HL-60 (cell line): ENCODE measurements at regions not wholly inside any gene's neighbourhood (a gene's known extent, or its start where the extent isn't known, plus 50 kb on each side); places are given as distances from the start of the nearest gene placed in this dataset.

Experiments used
- DNase-seq, 2 experiments: peaks; one replicate each; pipeline ENCODE4 v3.0.0-alpha.2; 2010 to 2020; ENCODE audit warnings: low read depth in 1 of 2, low spot score in 1 of 2
- H3K27ac ChIP-seq: fragments of 250-450 bp; sonication (Bioruptor Pico); replicated peaks from 2 replicates; pipeline ENCODE4 v1.5.1; 2020; ENCODE audit warnings: mild to moderate bottlenecking, moderate library complexity
- H3K27me3 ChIP-seq: fragments of 250-450 bp; sonication (Bioruptor Pico); 2 replicates; pipeline ENCODE4 v1.5.1; 2021; ENCODE audit warnings: mild to moderate bottlenecking, moderate library complexity; ENCODE audit not compliant: insufficient read depth, poor library complexity, severe bottlenecking
- H3K4me3 ChIP-seq: replicated peaks from 2 replicates; pipeline ENCODE4 v1.5.1; 2011; ENCODE audit warnings: mild to moderate bottlenecking, control low read depth, low read length; ENCODE audit not compliant: insufficient read depth
- CTCF ChIP-seq: IDR thresholded peaks from one replicate; pipeline ENCODE4 v1.5.1; 2011; ENCODE audit warnings: low read length, control low read depth, inconsistent platforms; ENCODE audit not compliant: insufficient read depth
- GABPA ChIP-seq: IDR thresholded peaks from 2 replicates; pipeline ENCODE4 v1.6.1; 2012; ENCODE audit warnings: low read depth
- POLR2AphosphoS5 ChIP-seq: IDR thresholded peaks from 2 replicates; pipeline ENCODE4 v1.6.1; 2012; ENCODE audit warnings: low read depth
- REST ChIP-seq: IDR thresholded peaks from 2 replicates; pipeline ENCODE4 v1.6.1; 2012; ENCODE audit warnings: low read depth; ENCODE audit not compliant: insufficient replicate concordance
- SPI1 ChIP-seq: IDR thresholded peaks from 2 replicates; pipeline ENCODE4 v1.6.1; 2012; ENCODE audit warnings: low read depth, mild to moderate bottlenecking, borderline replicate concordance

- Histone ChIP-seq H3K27ac (no peak overlapping the region), H3K27me3 (no peaks in the 10 kb centered on the region), H3K4me3 (no peak overlapping the region)
- no peak for DNase-seq
- TF ChIP-seq SPI1 = no peak
- no peak for TF ChIP-seq CTCF
- no peak for TF ChIP-seq GABPA
- no peak for TF ChIP-seq REST
- TF ChIP-seq POLR2AphosphoS5 = no peak
Measured at GRCh38 chr9:3150074-3150473, 306.2 kb upstream of the PUM3 start.

- H3K4me3 ChIP-seq = no peak overlapping the region
- no peak overlapping the region for H3K27ac ChIP-seq
- no peak for TF ChIP-seq SPI1
- no peak for TF ChIP-seq POLR2AphosphoS5
- no peak for TF ChIP-seq CTCF
- no peak for TF ChIP-seq GABPA
- TF ChIP-seq REST = no peak
- peaks cover 3% of the 10 kb centered on the region for H3K27me3 ChIP-seq
- no peak for DNase-seq
Measured at GRCh38 chr9:3138231-3139229, 294.6 kb upstream of the PUM3 start.

GRCh38 chr9:3137347-3137695 lies 293.4 kb upstream of the PUM3 start:
- TF ChIP-seq GABPA (no peak), SPI1 (no peak), REST (no peak), POLR2AphosphoS5 (no peak), CTCF (no peak)
- H3K4me3 ChIP-seq = no peak overlapping the region
- H3K27me3 ChIP-seq = peaks cover 3% of the 10 kb centered on the region
- no peak for DNase-seq
- no peak overlapping the region for H3K27ac ChIP-seq
